CD14-positive monocyte (primary cell): ENCODE measurements at regions not wholly inside any gene's neighbourhood (a gene's known extent, or its start where the extent isn't known, plus 50 kb on each side); places are given as distances from the start of the nearest gene placed in this dataset.

Experiments
- DNase-seq, 3 donors: peaks; one replicate each; pipeline ENCODE4 v3.0.0-alpha.2; 2011 to 2022
- H2AFZ ChIP-seq: 2 replicates; pipeline ENCODE4 v1.6.0; 2012; ENCODE audit warnings: mild to moderate bottlenecking, low read depth, low read length, inconsistent platforms; ENCODE audit not compliant: insufficient read depth, poor library complexity, severe bottlenecking
- H3K27ac ChIP-seq, 2 donors: 1 replicate in 1 of 2; 2 replicates in 1 of 2; pipeline ENCODE4 v1.5.1; 2012 to 2013; ENCODE audit warnings: low read length in 2 of 2, control low read depth in 1 of 2, inconsistent platforms in 1 of 2, low read depth in 1 of 2, mild to moderate bottlenecking in 1 of 2
- H3K27me3 ChIP-seq, 2 donors: one replicate each; pipeline versions ENCODE4 v1.6.0 to v1.6.1; 2011 to 2013; ENCODE audit warnings: low read length in 2 of 2; ENCODE audit not compliant: control insufficient read depth in 2 of 2, insufficient read depth in 2 of 2
- H3K36me3 ChIP-seq, 2 donors: replicated peaks in 1 of 2; 1 replicate in 1 of 2; 2 replicates in 1 of 2; pipeline versions ENCODE4 v1.5.1 to v1.6.1; 2012 to 2013; ENCODE audit warnings: low read length in 2 of 2, control low read depth in 1 of 2, inconsistent platforms in 1 of 2, mild to moderate bottlenecking in 1 of 2; ENCODE audit not compliant: insufficient read depth in 2 of 2, control insufficient read depth in 1 of 2
- H3K4me1 ChIP-seq, 2 donors: 1 replicate in 1 of 2; 2 replicates in 1 of 2; pipeline versions ENCODE4 v1.5.1 to v1.6.1; 2012 to 2013; ENCODE audit warnings: low read length in 2 of 2, control low read depth in 1 of 2, inconsistent platforms in 1 of 2, mild to moderate bottlenecking in 1 of 2, moderate library complexity in 1 of 2; ENCODE audit not compliant: insufficient read depth in 2 of 2, control insufficient read depth in 1 of 2
- H3K4me2 ChIP-seq: replicated peaks from 2 replicates; pipeline ENCODE3; 2012; ENCODE audit warnings: low read length, moderate library complexity, mild to moderate bottlenecking; ENCODE audit not compliant: poor library complexity, severe bottlenecking; ENCODE audit errors: extremely low read depth
- H3K4me3 ChIP-seq, 3 experiments: fragments of 200-600 bp in 1 of 3; sonication (generic) in 1 of 3; replicated peaks in 1 of 3; 1 replicate in 2 of 3; 2 replicates in 1 of 3; pipeline ENCODE4 v1.5.1; 2011 to 2013; ENCODE audit warnings: low read length in 3 of 3, mild to moderate bottlenecking in 3 of 3, control low read depth in 2 of 3, low read depth in 2 of 3, inconsistent platforms in 1 of 3, moderate library complexity in 1 of 3
- H3K79me2 ChIP-seq: 2 replicates; pipeline ENCODE4 v1.6.0; 2012; ENCODE audit warnings: mild to moderate bottlenecking, control low read depth, inconsistent platforms, low read length, moderate library complexity; ENCODE audit not compliant: insufficient read depth
- H3K9ac ChIP-seq: 2 replicates; pipeline ENCODE4 v1.6.0; 2017; ENCODE audit warnings: low read length, mild to moderate bottlenecking; ENCODE audit not compliant: insufficient read depth, poor library complexity, severe bottlenecking
- H3K9me3 ChIP-seq, 2 donors: replicated peaks in 1 of 2; 1 replicate in 1 of 2; 2 replicates in 1 of 2; pipeline versions ENCODE4 v1.5.1 to v1.6.1; 2012 to 2013; ENCODE audit warnings: low read length in 2 of 2, control low read depth in 1 of 2; ENCODE audit not compliant: control insufficient read depth in 1 of 2, insufficient read depth in 1 of 2
- H4K20me1 ChIP-seq: 2 replicates; pipeline ENCODE4 v1.6.0; 2012; ENCODE audit warnings: mild to moderate bottlenecking, low read length, control low read depth, moderate library complexity; ENCODE audit not compliant: insufficient read depth
- H3K27ac Mint-ChIP-seq, 7 donors: one replicate each; pipeline ENCODE4 v1.8.0; 2020; ENCODE audit warnings: mild to moderate bottlenecking in 7 of 7, mixed read lengths in 7 of 7, moderate library complexity in 6 of 7, inconsistent platforms in 2 of 7
- H3K27me3 Mint-ChIP-seq, 3 donors: one replicate each; pipeline ENCODE4 v1.8.0; 2021 to 2022; ENCODE audit warnings: low read depth in 3 of 3, mild to moderate bottlenecking in 3 of 3, mixed read lengths in 3 of 3, moderate library complexity in 3 of 3, inconsistent platforms in 1 of 3
- H3K36me3 Mint-ChIP-seq, 2 donors: one replicate each; pipeline ENCODE4 v1.8.0; 2020; ENCODE audit warnings: mixed read lengths in 2 of 2, inconsistent platforms in 1 of 2, mild to moderate bottlenecking in 1 of 2
- H3K4me1 Mint-ChIP-seq: one replicate; pipeline ENCODE4 v1.8.0; 2020; ENCODE audit warnings: mild to moderate bottlenecking, mixed read lengths
- H3K4me3 Mint-ChIP-seq, 2 donors: one replicate each; pipeline ENCODE4 v1.8.0; 2020; ENCODE audit warnings: mild to moderate bottlenecking in 2 of 2, mixed read lengths in 2 of 2, moderate library complexity in 1 of 2
- H3K9me3 Mint-ChIP-seq, 7 donors: one replicate each; pipeline ENCODE4 v1.8.0; 2020 to 2022; ENCODE audit warnings: mixed read lengths in 7 of 7, mild to moderate bottlenecking in 6 of 7, moderate library complexity in 6 of 7, inconsistent platforms in 2 of 7
- WGBS: methylation state at CpG from one replicate; pipeline ENCODE4 v1.1.5; 2013; ENCODE audit warnings: missing lambda C conversion rate; ENCODE audit not compliant: insufficient coverage; 5-methylcytosine and 5-hydroxymethylcytosine counted together
- intact Hi-C, 2 donors: fragments of 100-400 bp; cut with micrococcal nuclease; formaldehyde crosslinking; loops; one replicate each; pipeline versions ENCODE4 v1.15.0 to v1.15.1; 2023
- TF ChIP-seq, protein P1 (sequence below): fragments of 200-600 bp; IDR thresholded peaks from one replicate; pipeline ENCODE4 v1.8.0; 2022; ENCODE audit warnings: antibody characterized with exemption, mild to moderate bottlenecking

DNA sequence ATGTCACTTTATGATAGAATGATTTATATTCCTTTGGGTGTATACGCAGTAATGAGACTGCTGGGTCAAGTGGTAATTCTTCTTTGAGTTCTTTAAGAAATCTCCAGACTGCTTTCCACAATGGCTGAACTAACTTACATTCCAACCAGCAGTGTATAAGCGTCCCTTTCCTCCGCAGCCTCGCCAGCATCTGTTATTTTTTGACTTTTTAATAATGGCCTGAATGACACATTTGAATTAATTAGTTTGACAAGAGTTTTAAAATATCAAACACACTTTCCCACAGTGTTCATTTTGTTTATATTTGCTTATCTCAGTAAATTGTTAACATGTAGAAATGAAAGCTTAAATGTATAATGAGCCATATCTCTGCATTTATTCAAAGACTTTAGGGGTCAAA is 116.8 kb downstream of the TES start:
- DNase-seq: no peak
- Mint-ChIP-seq H3K27me3 (peaks cover 0 to 2% (median 2%) of the 10 kb centered on the region in 3 donors), H3K36me3 (no peaks in the 10 kb centered on the region), H3K4me1 (no peaks in the 10 kb centered on the region), H3K27ac (no peak overlapping the region), H3K4me3 (no peak overlapping the region), H3K9me3 (peaks cover 0 to 3% (median 0%) of the 10 kb centered on the region in 7 donors)
- Histone ChIP-seq H3K36me3 (no peaks in the 10 kb centered on the region), H4K20me1 (no peaks in the 10 kb centered on the region), H3K27ac (no peak overlapping the region), H2AFZ (no peak overlapping the region), H3K4me2 (no peak overlapping the region), H3K79me2 (no peaks in the 10 kb centered on the region), H3K27me3 (no peaks in the 10 kb centered on the region), H3K4me1 (no peaks in the 10 kb centered on the region), H3K9me3 (no peaks in the 10 kb centered on the region), H3K4me3 (no peak overlapping the region), H3K9ac (no peak overlapping the region)
- TF ChIP-seq, protein P1, sequence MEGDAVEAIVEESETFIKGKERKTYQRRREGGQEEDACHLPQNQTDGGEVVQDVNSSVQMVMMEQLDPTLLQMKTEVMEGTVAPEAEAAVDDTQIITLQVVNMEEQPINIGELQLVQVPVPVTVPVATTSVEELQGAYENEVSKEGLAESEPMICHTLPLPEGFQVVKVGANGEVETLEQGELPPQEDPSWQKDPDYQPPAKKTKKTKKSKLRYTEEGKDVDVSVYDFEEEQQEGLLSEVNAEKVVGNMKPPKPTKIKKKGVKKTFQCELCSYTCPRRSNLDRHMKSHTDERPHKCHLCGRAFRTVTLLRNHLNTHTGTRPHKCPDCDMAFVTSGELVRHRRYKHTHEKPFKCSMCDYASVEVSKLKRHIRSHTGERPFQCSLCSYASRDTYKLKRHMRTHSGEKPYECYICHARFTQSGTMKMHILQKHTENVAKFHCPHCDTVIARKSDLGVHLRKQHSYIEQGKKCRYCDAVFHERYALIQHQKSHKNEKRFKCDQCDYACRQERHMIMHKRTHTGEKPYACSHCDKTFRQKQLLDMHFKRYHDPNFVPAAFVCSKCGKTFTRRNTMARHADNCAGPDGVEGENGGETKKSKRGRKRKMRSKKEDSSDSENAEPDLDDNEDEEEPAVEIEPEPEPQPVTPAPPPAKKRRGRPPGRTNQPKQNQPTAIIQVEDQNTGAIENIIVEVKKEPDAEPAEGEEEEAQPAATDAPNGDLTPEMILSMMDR: no peak
- intact Hi-C loops: no loop called here
- no CpG with 5 or more reads among the region's 4 CpGs for WGBS

DNA sequence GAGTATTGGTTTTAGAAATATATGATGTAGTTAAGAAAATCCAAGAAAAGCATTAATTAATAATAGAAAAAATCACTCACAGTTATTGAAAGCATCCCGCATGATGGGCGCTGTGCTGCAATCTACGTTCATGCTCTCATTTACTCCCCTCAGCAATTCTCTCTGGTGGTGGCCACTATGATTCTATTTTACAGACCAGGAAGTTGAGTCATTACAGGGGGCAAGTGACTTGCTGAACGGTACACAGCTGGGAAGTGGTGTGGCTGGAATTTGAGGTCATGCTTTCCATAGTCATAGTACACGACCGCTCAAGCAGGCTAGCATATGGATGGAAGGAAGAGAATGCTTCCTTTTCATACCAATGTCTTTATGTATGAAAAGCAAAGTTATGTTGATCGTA is 117.4 kb downstream of the TES start:
- Mint-ChIP-seq H3K27ac (no peak overlapping the region), H3K9me3 (peaks cover 0 to 3% (median 0%) of the 10 kb centered on the region in 7 donors), H3K4me1 (no peaks in the 10 kb centered on the region), H3K4me3 (no peak overlapping the region), H3K27me3 (peaks cover 0 to 2% (median 2%) of the 10 kb centered on the region in 3 donors), H3K36me3 (no peaks in the 10 kb centered on the region)
- Histone ChIP-seq H3K79me2 (no peaks in the 10 kb centered on the region), H3K27ac (no peak overlapping the region), H4K20me1 (no peaks in the 10 kb centered on the region), H3K9me3 (no peaks in the 10 kb centered on the region), H3K4me1 (no peaks in the 10 kb centered on the region), H3K27me3 (no peaks in the 10 kb centered on the region), H3K36me3 (no peaks in the 10 kb centered on the region), H2AFZ (no peak overlapping the region), H3K4me3 (no peak overlapping the region), H3K9ac (no peak overlapping the region), H3K4me2 (no peak overlapping the region)
- WGBS: no CpG with 5 or more reads among the region's 7 CpGs
- DNase-seq: no peak
- intact Hi-C loops: no loop called here
- TF ChIP-seq, protein P1: no peak
